ENCODE measurements at regions not wholly inside any gene's neighbourhood (a gene's known extent, or its start where the extent isn't known, plus 50 kb on each side); places are given as distances from the start of the nearest gene placed in this dataset.

- TF ChIP-seq RAD21 (IDR thresholded peaks at IDR 0.05 in 1 of 2, conservative IDR thresholded peaks at IDR 0.05 in 1 of 2; ENCODE audit: low read depth in 2 of 2, low read length in 2 of 2) (no peak), POLR2AphosphoS5 (IDR thresholded peaks at IDR 0.05; ENCODE audit: low read depth, low read length) (no peak)
Observed at GRCh38 chr5:30343707-30344106, 849.8 kb upstream of the CDH6 start (continued).

Data from H1 (cell line).